Endothelial cell of hepatic sinusoid (primary cell): ENCODE measurements at regions not wholly inside any gene's neighbourhood (a gene's known extent, or its start where the extent isn't known, plus 50 kb on each side); places are given as distances from the start of the nearest gene placed in this dataset.
"Not testable (repeated sequence)": the region's sequence is repeated elsewhere in the genome, so short reads cannot be mapped to it uniquely, and the experiment has no call there.

Source experiments
- in situ Hi-C: cut with HindIII; loops from 2 replicates; pipeline ENCODE4 v1.10.0; 2017; ENCODE audit warnings: low sequenced_read_pairs

- in situ Hi-C loops = no loop called here
Measured at GRCh38 chr16:48958681-48959080, 323.0 kb downstream of the CBLN1 start.

GRCh38 chr16:48956620-48957019 is 325.0 kb downstream of the CBLN1 start:
- in situ Hi-C loops = no loop called here

GRCh38 chr16:48955837-48956236 is 325.8 kb downstream of the CBLN1 start:
- in situ Hi-C loops = no loop called here

- in situ Hi-C loops = not testable (repeated sequence)
Measured at GRCh38 chr16:48951621-48952125, 330.0 kb downstream of the CBLN1 start.

GRCh38 chr16:48950184-48950583 is 331.5 kb downstream of the CBLN1 start:
- in situ Hi-C loops = no loop called here

GRCh38 chr16:48949636-48950035 is 332.0 kb downstream of the CBLN1 start:
- in situ Hi-C loops = no loop called here

GRCh38 chr16:48948911-48949310 is 332.7 kb downstream of the CBLN1 start:
- in situ Hi-C loops = no loop called here

- in situ Hi-C loops = no loop called here
Measured at GRCh38 chr16:48947371-48947713, 334.3 kb downstream of the CBLN1 start.

- in situ Hi-C loops = no loop called here
Measured at GRCh38 chr16:48946686-48947370, 334.8 kb downstream of the CBLN1 start.

- in situ Hi-C loops = no loop called here
Measured at GRCh38 chr16:48942996-48943395, 333.0 kb upstream of the N4BP1 start.

GRCh38 chr16:48936811-48937210 is 326.8 kb upstream of the N4BP1 start:
- in situ Hi-C loops = no loop called here

- in situ Hi-C loops = no loop called here
Measured at GRCh38 chr16:48932216-48932855, 322.4 kb upstream of the N4BP1 start.

GRCh38 chr16:48930951-48931553 is 321.1 kb upstream of the N4BP1 start:
- in situ Hi-C loops = no loop called here

- in situ Hi-C loops = no loop called here
Measured at GRCh38 chr16:48919791-48920190, 309.8 kb upstream of the N4BP1 start.

GRCh38 chr16:48918520-48919258 is 308.7 kb upstream of the N4BP1 start:
- in situ Hi-C loops = no loop called here

GRCh38 chr16:48916566-48916965 is 306.6 kb upstream of the N4BP1 start:
- in situ Hi-C loops = no loop called here

GRCh38 chr16:48914070-48914469 is 304.1 kb upstream of the N4BP1 start:
- in situ Hi-C loops = no loop called here

- in situ Hi-C loops = no loop called here
Measured at GRCh38 chr16:48913384-48913783, 303.4 kb upstream of the N4BP1 start.

- in situ Hi-C loops = no loop called here
Measured at GRCh38 chr16:48912360-48912759, 302.4 kb upstream of the N4BP1 start.

GRCh38 chr16:48911700-48912099 is 301.7 kb upstream of the N4BP1 start:
- in situ Hi-C loops = no loop called here

GRCh38 chr16:48910214-48910613 is 300.2 kb upstream of the N4BP1 start:
- in situ Hi-C loops = no loop called here

GRCh38 chr16:48909231-48909630 is 299.3 kb upstream of the N4BP1 start:
- in situ Hi-C loops = no loop called here
